PFSK-1 (cell line): ENCODE measurements at regions not wholly inside any gene's neighbourhood (a gene's known extent, or its start where the extent isn't known, plus 50 kb on each side); places are given as distances from the start of the nearest gene placed in this dataset.

Source experiments
- FOXP2 ChIP-seq: optimal IDR thresholded peaks from 2 replicates; pipeline ENCODE3; 2011; ENCODE audit warnings: borderline replicate concordance, control low read depth, inconsistent platforms; ENCODE audit not compliant: insufficient read depth; ENCODE audit errors: extremely low read length, extremely low read depth
- POLR2AphosphoS5 ChIP-seq: IDR thresholded peaks from 2 replicates; pipeline ENCODE4 v1.6.1; 2012; ENCODE audit warnings: low read depth, mild to moderate bottlenecking, control low read depth, low read length, moderate library complexity
- SIN3A ChIP-seq: IDR thresholded peaks from 2 replicates; pipeline ENCODE4 v1.6.1; 2012; ENCODE audit warnings: mild to moderate bottlenecking, low read length, moderate library complexity, borderline replicate concordance; ENCODE audit not compliant: insufficient read depth
- TAF1 ChIP-seq: IDR thresholded peaks from 2 replicates; pipeline ENCODE4 v1.6.1; 2012; ENCODE audit warnings: low read length, control low read depth, borderline replicate concordance; ENCODE audit not compliant: insufficient read depth
- TF ChIP-seq, protein P1 (sequence below), 2 experiments: IDR thresholded peaks; 2 replicates each; pipeline versions ENCODE4 v1.6.1 to v1.8.0; 2011 to 2012; ENCODE audit warnings: low read depth in 2 of 2, low read length in 2 of 2, control low read depth in 1 of 2, inconsistent platforms in 1 of 2, mild to moderate bottlenecking in 1 of 2, moderate library complexity in 1 of 2; ENCODE audit not compliant: insufficient read depth in 1 of 2

DNA sequence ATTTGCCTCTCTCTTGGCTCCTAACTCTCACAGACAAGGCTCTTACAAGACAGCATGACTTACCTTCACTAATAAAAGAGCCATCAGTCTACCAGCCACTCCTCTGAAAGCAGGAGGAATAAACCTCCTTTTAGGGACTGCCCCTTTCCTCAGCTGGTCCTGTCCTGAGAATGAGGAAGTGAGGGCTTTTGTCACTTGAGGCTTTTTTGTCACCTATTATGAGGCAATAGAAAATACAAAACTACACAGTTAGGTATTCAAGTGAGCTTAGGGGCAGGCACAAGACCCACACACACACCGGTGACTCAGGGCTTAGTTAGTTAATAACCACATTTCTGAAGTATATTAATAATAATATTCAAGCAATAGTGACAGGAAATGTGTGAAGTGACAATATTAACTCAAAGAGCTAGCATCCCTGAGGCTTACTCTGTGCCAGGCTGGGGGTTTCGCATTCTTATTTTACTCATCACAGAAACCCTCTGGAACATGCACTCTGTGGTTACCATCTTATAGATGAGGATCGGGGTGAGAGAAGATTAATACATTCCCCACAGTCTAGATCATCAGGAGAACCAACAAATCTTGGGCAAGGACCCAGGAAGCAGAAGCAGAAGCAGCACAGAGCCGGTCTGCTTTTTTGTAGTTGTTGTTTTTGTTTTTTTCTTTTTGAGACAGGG lies 379.9 kb downstream of the LIG4 start:
- TF ChIP-seq, protein P1, sequence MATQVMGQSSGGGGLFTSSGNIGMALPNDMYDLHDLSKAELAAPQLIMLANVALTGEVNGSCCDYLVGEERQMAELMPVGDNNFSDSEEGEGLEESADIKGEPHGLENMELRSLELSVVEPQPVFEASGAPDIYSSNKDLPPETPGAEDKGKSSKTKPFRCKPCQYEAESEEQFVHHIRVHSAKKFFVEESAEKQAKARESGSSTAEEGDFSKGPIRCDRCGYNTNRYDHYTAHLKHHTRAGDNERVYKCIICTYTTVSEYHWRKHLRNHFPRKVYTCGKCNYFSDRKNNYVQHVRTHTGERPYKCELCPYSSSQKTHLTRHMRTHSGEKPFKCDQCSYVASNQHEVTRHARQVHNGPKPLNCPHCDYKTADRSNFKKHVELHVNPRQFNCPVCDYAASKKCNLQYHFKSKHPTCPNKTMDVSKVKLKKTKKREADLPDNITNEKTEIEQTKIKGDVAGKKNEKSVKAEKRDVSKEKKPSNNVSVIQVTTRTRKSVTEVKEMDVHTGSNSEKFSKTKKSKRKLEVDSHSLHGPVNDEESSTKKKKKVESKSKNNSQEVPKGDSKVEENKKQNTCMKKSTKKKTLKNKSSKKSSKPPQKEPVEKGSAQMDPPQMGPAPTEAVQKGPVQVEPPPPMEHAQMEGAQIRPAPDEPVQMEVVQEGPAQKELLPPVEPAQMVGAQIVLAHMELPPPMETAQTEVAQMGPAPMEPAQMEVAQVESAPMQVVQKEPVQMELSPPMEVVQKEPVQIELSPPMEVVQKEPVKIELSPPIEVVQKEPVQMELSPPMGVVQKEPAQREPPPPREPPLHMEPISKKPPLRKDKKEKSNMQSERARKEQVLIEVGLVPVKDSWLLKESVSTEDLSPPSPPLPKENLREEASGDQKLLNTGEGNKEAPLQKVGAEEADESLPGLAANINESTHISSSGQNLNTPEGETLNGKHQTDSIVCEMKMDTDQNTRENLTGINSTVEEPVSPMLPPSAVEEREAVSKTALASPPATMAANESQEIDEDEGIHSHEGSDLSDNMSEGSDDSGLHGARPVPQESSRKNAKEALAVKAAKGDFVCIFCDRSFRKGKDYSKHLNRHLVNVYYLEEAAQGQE (IDR thresholded peaks at IDR 0.05; ENCODE audit: insufficient read depth in 1 of 2, low read depth in 2 of 2, low read length in 2 of 2), result no peak
- no peak for TF ChIP-seq FOXP2
- no peak for TF ChIP-seq SIN3A
- TF ChIP-seq POLR2AphosphoS5, result no peak
- no peak for TF ChIP-seq TAF1

DNA sequence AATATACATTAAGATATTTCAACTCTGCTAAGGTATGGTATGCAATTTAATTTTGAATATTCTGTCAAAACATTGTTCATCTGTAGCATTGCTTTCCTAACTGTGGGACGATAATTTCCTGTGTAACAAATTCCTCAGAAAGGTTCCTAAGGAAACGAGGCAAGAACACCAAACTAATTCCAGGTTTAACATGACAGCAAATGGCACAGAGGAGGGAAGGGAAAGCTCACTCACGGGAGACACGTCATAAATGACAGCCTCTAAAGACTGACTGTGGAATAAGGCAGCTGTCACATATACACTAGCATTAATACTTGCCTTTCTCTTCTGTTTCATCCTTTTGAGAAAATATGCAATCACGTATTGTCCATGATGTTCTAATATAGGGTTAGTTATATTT lies 380.6 kb downstream of the LIG4 start:
- TF ChIP-seq POLR2AphosphoS5 (no peak), SIN3A (no peak)
- TF ChIP-seq, protein P1 (IDR thresholded peaks at IDR 0.05; ENCODE audit: insufficient read depth in 1 of 2, low read depth in 2 of 2, low read length in 2 of 2), result no peak

DNA sequence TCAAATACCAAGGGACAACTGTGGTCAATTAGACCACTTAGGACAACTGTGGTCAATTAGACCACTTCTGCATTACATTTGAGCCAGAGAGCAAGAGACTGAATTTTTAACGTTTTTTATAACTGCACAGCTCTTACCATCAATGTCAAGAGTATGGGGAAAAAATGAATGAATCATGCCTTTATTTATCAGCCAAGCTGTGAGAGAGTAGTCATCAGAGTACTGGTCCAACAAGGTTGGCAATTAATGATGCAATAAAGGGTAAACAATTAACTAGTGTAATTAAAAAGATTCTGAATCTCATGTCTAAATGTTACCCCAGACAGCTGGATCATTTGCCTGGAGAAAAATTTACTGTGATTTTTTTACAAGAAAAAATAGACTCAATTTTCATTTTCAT lies 381.1 kb downstream of the LIG4 start:
- TF ChIP-seq POLR2AphosphoS5 (no peak), FOXP2 (no peak), TAF1 (no peak), SIN3A (no peak)
- TF ChIP-seq, protein P1 (IDR thresholded peaks at IDR 0.05; ENCODE audit: insufficient read depth in 1 of 2, low read depth in 2 of 2, low read length in 2 of 2), result no peak

DNA sequence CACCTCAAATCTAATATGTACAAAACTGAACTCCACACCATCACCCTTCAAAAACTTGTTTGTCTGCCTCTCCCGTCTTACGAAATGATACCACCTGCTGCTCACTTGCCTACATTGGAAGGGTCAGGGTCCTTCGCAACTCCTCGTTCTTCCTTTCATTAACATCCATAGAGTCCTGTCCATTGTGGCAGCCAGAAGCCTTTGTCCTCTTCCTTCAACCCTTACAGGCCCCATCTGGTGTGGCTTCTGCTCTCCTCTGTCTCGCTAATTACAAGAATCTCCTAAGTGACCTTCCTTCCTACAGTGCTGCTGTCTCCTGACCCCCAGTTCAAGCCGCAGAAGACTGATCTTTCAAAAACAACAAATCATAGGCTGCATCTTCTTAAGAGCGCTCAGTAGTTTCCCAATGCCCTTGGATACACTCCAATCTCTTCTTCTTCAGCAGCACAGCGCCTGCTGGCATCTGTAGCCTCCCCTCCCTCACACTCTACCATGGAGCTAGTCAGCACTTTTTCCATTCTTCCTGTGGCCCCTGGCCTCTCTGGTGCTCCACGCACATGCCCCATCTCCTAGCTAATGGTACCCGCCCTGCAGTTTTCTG lies 382.7 kb downstream of the LIG4 start:
- TF ChIP-seq, protein P1 (IDR thresholded peaks at IDR 0.05; ENCODE audit: insufficient read depth in 1 of 2, low read depth in 2 of 2, low read length in 2 of 2), result no peak
- TF ChIP-seq FOXP2, result no peak
- TF ChIP-seq SIN3A, result no peak
- TF ChIP-seq POLR2AphosphoS5, result no peak
- no peak for TF ChIP-seq TAF1

DNA sequence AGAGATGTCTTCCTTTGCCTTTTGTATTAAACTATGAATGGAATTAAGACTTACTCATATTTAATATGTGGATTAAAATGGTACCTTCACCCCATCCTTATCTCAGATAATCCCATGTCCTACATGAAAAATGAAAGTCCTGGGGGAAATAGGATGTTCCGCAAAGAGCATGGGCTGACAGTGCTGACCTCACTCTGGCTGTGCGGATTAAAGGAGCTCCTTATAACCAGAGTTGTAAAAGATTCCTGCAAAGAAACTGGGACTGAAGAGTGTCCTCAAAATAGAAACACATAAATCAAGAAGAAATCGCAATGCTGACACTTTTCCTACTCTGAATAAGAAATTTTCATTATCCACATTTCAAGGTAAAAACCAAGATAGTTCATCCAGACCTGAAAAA lies 384.5 kb downstream of the LIG4 start:
- TF ChIP-seq, protein P1 (IDR thresholded peaks at IDR 0.05; ENCODE audit: insufficient read depth in 1 of 2, low read depth in 2 of 2, low read length in 2 of 2), result no peak
